WTC11 (cell line): ENCODE measurements at regions not wholly inside any gene's neighbourhood (a gene's known extent, or its start where the extent isn't known, plus 50 kb on each side); places are given as distances from the start of the nearest gene placed in this dataset.

Experiments used
- CREM ChIP-seq: sonication (generic); formaldehyde crosslinking; IDR thresholded peaks from 2 replicates; pipeline ENCODE4 v1.8.1; 2022; ENCODE audit warnings: mild to moderate bottlenecking, missing genetic modification reagents, moderate library complexity
- KAT7 ChIP-seq: sonication (generic); formaldehyde crosslinking; IDR thresholded peaks from 2 replicates; pipeline ENCODE4 v1.8.1; 2023; ENCODE audit warnings: missing genetic modification reagents, mild to moderate bottlenecking, borderline replicate concordance
- NFYB ChIP-seq: sonication (generic); formaldehyde crosslinking; conservative IDR thresholded peaks from 2 replicates; pipeline ENCODE4 v1.8.0; 2022; ENCODE audit warnings: low read depth, missing genetic modification reagents
- NR3C1 ChIP-seq: sonication (generic); formaldehyde crosslinking; conservative IDR thresholded peaks from 2 replicates; pipeline ENCODE4 v1.8.1; 2023; ENCODE audit warnings: low read depth, mild to moderate bottlenecking, missing genetic modification reagents
- RELA ChIP-seq: sonication (generic); formaldehyde crosslinking; IDR thresholded peaks from 2 replicates; pipeline ENCODE4 v1.8.1; 2022; ENCODE audit warnings: missing genetic modification reagents, mild to moderate bottlenecking, borderline replicate concordance
- TEAD4 ChIP-seq: sonication (generic); formaldehyde crosslinking; IDR thresholded peaks from 2 replicates; pipeline ENCODE4 v1.8.0; 2022; ENCODE audit warnings: mild to moderate bottlenecking, missing genetic modification reagents
- ZNF121 ChIP-seq: sonication (generic); formaldehyde crosslinking; IDR thresholded peaks from 2 replicates; pipeline ENCODE4 v1.8.0; 2023; ENCODE audit warnings: missing genetic modification reagents
- ZNF138 ChIP-seq: sonication (generic); formaldehyde crosslinking; conservative IDR thresholded peaks from 2 replicates; pipeline ENCODE4 v1.8.1; 2022; ENCODE audit warnings: mild to moderate bottlenecking, moderate library complexity, missing genetic modification reagents
- ZNF232 ChIP-seq: sonication (generic); formaldehyde crosslinking; IDR thresholded peaks from 2 replicates; pipeline ENCODE4 v1.8.0; 2022; ENCODE audit warnings: mild to moderate bottlenecking, missing genetic modification reagents
- ZNF416 ChIP-seq: fragments of 250-450 bp; sonication (Bioruptor Pico); IDR thresholded peaks from 2 replicates; pipeline ENCODE4 v1.9.0; 2021; ENCODE audit warnings: mild to moderate bottlenecking, inconsistent platforms
- TF ChIP-seq, protein P1 (sequence below): fragments of 200-600 bp; IDR thresholded peaks from 2 replicates; pipeline ENCODE4 v1.8.0; 2022; ENCODE audit warnings: antibody characterized with exemption
- TF ChIP-seq, protein P2 (sequence below): sonication (generic); formaldehyde crosslinking; IDR thresholded peaks from 2 replicates; pipeline ENCODE4 v1.8.1; 2023; ENCODE audit warnings: mild to moderate bottlenecking, moderate library complexity, missing genetic modification reagents
- TF ChIP-seq, protein P3 (sequence below): sonication (generic); formaldehyde crosslinking; IDR thresholded peaks from 2 replicates; pipeline ENCODE4 v1.8.1; 2023; ENCODE audit warnings: mild to moderate bottlenecking, missing genetic modification reagents, moderate library complexity
- TF ChIP-seq, protein P4 (sequence below): fragments of 250-450 bp; sonication (Bioruptor Pico); IDR thresholded peaks from 2 replicates; pipeline ENCODE4 v1.9.0; 2021; ENCODE audit warnings: mild to moderate bottlenecking, borderline replicate concordance

DNA sequence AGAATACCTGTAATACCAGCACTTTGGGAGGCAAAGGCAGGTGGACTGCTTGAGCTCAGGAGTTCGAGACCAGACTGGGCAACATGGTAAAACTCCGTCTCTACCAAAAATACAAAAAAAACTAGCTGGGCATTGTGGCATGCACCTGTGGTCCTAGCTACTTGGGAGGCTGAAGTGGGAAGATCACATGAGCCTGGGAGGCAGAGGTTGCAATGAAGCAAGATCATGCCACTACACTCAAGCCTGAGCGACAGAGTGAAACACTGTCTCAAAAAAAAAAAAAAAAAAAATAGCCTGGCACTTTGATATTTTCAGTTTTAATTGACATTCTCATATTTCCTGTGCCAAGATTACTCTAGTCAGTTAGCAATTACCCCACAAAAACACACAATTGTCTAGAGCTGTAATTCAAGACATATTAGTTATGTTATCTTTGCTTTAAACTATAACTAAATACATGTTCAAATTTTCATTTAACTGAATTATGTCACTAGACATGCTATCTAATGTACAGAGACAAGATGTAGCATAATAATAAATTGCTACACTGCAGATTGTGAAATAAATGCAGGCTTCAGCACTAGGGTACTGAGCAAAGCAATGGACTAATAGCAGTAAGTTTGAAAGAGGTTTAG, 378.2 kb upstream of the GRAMD2B start:
- TF ChIP-seq ZNF121 (CRISPR knock-in tag): no peak
- TF ChIP-seq, protein P1, sequence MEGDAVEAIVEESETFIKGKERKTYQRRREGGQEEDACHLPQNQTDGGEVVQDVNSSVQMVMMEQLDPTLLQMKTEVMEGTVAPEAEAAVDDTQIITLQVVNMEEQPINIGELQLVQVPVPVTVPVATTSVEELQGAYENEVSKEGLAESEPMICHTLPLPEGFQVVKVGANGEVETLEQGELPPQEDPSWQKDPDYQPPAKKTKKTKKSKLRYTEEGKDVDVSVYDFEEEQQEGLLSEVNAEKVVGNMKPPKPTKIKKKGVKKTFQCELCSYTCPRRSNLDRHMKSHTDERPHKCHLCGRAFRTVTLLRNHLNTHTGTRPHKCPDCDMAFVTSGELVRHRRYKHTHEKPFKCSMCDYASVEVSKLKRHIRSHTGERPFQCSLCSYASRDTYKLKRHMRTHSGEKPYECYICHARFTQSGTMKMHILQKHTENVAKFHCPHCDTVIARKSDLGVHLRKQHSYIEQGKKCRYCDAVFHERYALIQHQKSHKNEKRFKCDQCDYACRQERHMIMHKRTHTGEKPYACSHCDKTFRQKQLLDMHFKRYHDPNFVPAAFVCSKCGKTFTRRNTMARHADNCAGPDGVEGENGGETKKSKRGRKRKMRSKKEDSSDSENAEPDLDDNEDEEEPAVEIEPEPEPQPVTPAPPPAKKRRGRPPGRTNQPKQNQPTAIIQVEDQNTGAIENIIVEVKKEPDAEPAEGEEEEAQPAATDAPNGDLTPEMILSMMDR: no peak
- TF ChIP-seq ZNF232 (CRISPR knock-in tag): no peak
- TF ChIP-seq TEAD4: no peak
- TF ChIP-seq, protein P2, sequence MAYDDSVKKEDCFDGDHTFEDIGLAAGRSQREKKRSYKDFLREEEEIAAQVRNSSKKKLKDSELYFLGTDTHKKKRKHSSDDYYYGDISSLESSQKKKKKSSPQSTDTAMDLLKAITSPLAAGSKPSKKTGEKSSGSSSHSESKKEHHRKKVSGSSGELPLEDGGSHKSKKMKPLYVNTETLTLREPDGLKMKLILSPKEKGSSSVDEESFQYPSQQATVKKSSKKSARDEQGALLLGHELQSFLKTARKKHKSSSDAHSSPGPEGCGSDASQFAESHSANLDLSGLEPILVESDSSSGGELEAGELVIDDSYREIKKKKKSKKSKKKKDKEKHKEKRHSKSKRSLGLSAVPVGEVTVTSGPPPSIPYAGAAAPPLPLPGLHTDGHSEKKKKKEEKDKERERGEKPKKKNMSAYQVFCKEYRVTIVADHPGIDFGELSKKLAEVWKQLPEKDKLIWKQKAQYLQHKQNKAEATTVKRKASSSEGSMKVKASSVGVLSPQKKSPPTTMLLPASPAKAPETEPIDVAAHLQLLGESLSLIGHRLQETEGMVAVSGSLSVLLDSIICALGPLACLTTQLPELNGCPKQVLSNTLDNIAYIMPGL (CRISPR knock-in tag): no peak
- no peak for TF ChIP-seq ZNF138 (CRISPR knock-in tag)
- TF ChIP-seq, protein P3, sequence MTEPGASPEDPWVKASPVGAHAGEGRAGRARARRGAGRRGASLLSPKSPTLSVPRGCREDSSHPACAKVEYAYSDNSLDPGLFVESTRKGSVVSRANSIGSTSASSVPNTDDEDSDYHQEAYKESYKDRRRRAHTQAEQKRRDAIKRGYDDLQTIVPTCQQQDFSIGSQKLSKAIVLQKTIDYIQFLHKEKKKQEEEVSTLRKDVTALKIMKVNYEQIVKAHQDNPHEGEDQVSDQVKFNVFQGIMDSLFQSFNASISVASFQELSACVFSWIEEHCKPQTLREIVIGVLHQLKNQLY (CRISPR knock-in tag): no peak
- no peak for TF ChIP-seq RELA (CRISPR knock-in tag)
- no peak for TF ChIP-seq KAT7 (CRISPR knock-in tag)
- no peak for TF ChIP-seq CREM (CRISPR knock-in tag)
- no peak for TF ChIP-seq ZNF416 (CRISPR knock-in tag)
- no peak for TF ChIP-seq NR3C1 (CRISPR knock-in tag)
- no peak for TF ChIP-seq NFYB (CRISPR knock-in tag)
- TF ChIP-seq, protein P4, sequence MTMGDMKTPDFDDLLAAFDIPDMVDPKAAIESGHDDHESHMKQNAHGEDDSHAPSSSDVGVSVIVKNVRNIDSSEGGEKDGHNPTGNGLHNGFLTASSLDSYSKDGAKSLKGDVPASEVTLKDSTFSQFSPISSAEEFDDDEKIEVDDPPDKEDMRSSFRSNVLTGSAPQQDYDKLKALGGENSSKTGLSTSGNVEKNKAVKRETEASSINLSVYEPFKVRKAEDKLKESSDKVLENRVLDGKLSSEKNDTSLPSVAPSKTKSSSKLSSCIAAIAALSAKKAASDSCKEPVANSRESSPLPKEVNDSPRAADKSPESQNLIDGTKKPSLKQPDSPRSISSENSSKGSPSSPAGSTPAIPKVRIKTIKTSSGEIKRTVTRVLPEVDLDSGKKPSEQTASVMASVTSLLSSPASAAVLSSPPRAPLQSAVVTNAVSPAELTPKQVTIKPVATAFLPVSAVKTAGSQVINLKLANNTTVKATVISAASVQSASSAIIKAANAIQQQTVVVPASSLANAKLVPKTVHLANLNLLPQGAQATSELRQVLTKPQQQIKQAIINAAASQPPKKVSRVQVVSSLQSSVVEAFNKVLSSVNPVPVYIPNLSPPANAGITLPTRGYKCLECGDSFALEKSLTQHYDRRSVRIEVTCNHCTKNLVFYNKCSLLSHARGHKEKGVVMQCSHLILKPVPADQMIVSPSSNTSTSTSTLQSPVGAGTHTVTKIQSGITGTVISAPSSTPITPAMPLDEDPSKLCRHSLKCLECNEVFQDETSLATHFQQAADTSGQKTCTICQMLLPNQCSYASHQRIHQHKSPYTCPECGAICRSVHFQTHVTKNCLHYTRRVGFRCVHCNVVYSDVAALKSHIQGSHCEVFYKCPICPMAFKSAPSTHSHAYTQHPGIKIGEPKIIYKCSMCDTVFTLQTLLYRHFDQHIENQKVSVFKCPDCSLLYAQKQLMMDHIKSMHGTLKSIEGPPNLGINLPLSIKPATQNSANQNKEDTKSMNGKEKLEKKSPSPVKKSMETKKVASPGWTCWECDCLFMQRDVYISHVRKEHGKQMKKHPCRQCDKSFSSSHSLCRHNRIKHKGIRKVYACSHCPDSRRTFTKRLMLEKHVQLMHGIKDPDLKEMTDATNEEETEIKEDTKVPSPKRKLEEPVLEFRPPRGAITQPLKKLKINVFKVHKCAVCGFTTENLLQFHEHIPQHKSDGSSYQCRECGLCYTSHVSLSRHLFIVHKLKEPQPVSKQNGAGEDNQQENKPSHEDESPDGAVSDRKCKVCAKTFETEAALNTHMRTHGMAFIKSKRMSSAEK (CRISPR knock-in tag): no peak
